T-helper 22 cell (primary cell): ENCODE measurements at regions not wholly inside any gene's neighbourhood (a gene's known extent, or its start where the extent isn't known, plus 50 kb on each side); places are given as distances from the start of the nearest gene placed in this dataset.

Source experiments
- DNase-seq: peaks from one replicate; pipeline ENCODE4 v3.0.0-alpha.2; 2020; ENCODE audit warnings: low read depth

- no peak for DNase-seq
These were observed 201.5 kb upstream of the RTL1 start for GRCh38 chr14:101105045-101105444.

- DNase-seq: no peak
These were observed 205.2 kb upstream of the RTL1 start for GRCh38 chr14:101108579-101109346.

- DNase-seq: no peak
These were observed 205.8 kb upstream of the RTL1 start for GRCh38 chr14:101109347-101109638.

GRCh38 chr14:101109981-101110728 is 206.6 kb upstream of the RTL1 start:
- DNase-seq: no peak

- DNase-seq: no peak
These were observed 207.5 kb upstream of the RTL1 start for GRCh38 chr14:101110729-101111619.

GRCh38 chr14:101111620-101112290 is 208.2 kb upstream of the RTL1 start:
- no peak for DNase-seq

GRCh38 chr14:101112351-101113107 is 209.0 kb upstream of the RTL1 start:
- no peak for DNase-seq

GRCh38 chr14:101113108-101113612 is 209.6 kb upstream of the RTL1 start:
- no peak for DNase-seq

- DNase-seq: no peak
These were observed 210.6 kb upstream of the RTL1 start for GRCh38 chr14:101113835-101114725.

GRCh38 chr14:101114726-101115515 is 211.4 kb upstream of the RTL1 start:
- no peak for DNase-seq

GRCh38 chr14:101115652-101116051 is 212.1 kb upstream of the RTL1 start:
- DNase-seq: no peak

GRCh38 chr14:101116065-101116464 is 212.5 kb upstream of the RTL1 start:
- no peak for DNase-seq

GRCh38 chr14:101116486-101117130 is 213.1 kb upstream of the RTL1 start:
- DNase-seq: no peak

- no peak for DNase-seq
These were observed 214.0 kb upstream of the RTL1 start for GRCh38 chr14:101117543-101117942.

GRCh38 chr14:101118233-101118632 is 214.7 kb upstream of the RTL1 start:
- DNase-seq: no peak

GRCh38 chr14:101118746-101119591 is 215.4 kb upstream of the RTL1 start:
- DNase-seq: no peak

- no peak for DNase-seq
These were observed 216.5 kb upstream of the RTL1 start for GRCh38 chr14:101119830-101120571.
